Liver (tissue), 3 donors: ENCODE measurements at regions not wholly inside any gene's neighbourhood (a gene's known extent, or its start where the extent isn't known, plus 50 kb on each side); places are given as distances from the start of the nearest gene placed in this dataset.

Experiments used
- GABPA ChIP-seq, 2 donors: IDR thresholded peaks in 1 of 2; conservative IDR thresholded peaks in 1 of 2; 2 replicates each; pipeline ENCODE4 v1.6.1; 2016; ENCODE audit warnings: antibody characterized with exemption in 2 of 2, mild to moderate bottlenecking in 1 of 2, moderate library complexity in 1 of 2
- JUND ChIP-seq, 2 donors: IDR thresholded peaks; 2 replicates each; pipeline ENCODE4 v1.6.1; 2016; ENCODE audit warnings: antibody characterized with exemption in 2 of 2
- MAX ChIP-seq: IDR thresholded peaks from 2 replicates; pipeline ENCODE4 v1.6.1; 2016; ENCODE audit warnings: antibody characterized with exemption
- NR2F2 ChIP-seq: IDR thresholded peaks from 2 replicates; pipeline ENCODE4 v1.6.1; 2016; ENCODE audit warnings: antibody characterized with exemption
- RAD21 ChIP-seq, 2 donors: IDR thresholded peaks; 2 replicates each; pipeline ENCODE4 v1.6.1; 2016; ENCODE audit warnings: antibody characterized with exemption in 2 of 2, mild to moderate bottlenecking in 2 of 2
- TAF1 ChIP-seq: conservative IDR thresholded peaks from 2 replicates; pipeline ENCODE4 v1.6.1; 2016; ENCODE audit warnings: antibody characterized with exemption, mild to moderate bottlenecking
- YY1 ChIP-seq: IDR thresholded peaks from 2 replicates; pipeline ENCODE4 v1.6.1; 2016; ENCODE audit warnings: antibody characterized with exemption, mild to moderate bottlenecking
- TF ChIP-seq, protein P1 (sequence below): fragments of 150-350 bp; IDR thresholded peaks from 2 replicates; pipeline ENCODE4 v1.5.1; 2017; ENCODE audit warnings: improper control_type of control experiment, low read depth, low read length; ENCODE audit not compliant: missing input control
- donor health status: healthy.
- donor health status: healthy.

DNA sequence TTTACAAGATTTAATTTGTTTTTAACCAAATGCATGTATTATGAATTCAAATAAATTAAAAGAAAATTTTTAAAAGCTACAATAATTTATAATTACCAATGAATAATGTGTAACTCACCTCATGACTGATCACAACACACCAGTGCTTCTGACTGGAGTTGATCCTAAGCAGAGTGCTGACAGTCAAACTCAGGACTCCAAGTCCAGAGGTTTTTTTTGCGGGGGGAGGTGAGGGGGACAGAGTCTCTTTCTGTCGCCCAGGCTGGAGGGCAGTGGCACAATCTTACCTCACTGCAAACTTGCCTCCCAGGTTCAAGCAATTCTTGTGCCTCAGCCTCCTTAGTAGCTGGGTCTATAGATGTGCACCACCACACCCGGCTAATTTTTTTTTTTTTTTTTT is 71.0 kb upstream of the MELK start:
- TF ChIP-seq, protein P1, sequence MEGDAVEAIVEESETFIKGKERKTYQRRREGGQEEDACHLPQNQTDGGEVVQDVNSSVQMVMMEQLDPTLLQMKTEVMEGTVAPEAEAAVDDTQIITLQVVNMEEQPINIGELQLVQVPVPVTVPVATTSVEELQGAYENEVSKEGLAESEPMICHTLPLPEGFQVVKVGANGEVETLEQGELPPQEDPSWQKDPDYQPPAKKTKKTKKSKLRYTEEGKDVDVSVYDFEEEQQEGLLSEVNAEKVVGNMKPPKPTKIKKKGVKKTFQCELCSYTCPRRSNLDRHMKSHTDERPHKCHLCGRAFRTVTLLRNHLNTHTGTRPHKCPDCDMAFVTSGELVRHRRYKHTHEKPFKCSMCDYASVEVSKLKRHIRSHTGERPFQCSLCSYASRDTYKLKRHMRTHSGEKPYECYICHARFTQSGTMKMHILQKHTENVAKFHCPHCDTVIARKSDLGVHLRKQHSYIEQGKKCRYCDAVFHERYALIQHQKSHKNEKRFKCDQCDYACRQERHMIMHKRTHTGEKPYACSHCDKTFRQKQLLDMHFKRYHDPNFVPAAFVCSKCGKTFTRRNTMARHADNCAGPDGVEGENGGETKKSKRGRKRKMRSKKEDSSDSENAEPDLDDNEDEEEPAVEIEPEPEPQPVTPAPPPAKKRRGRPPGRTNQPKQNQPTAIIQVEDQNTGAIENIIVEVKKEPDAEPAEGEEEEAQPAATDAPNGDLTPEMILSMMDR: no peak
- no peak for TF ChIP-seq NR2F2
- no peak for TF ChIP-seq YY1
- TF ChIP-seq GABPA (IDR thresholded peaks at IDR 0.05 in 1 of 2, conservative IDR thresholded peaks at IDR 0.05 in 1 of 2): no peak
- TF ChIP-seq TAF1: no peak
- TF ChIP-seq MAX: no peak
- TF ChIP-seq JUND (IDR thresholded peaks at IDR 0.05): no peak
- no peak for TF ChIP-seq RAD21 (IDR thresholded peaks at IDR 0.05)
